HG02981 (cell line): ENCODE measurements at regions not wholly inside any gene's neighbourhood (a gene's known extent, or its start where the extent isn't known, plus 50 kb on each side); places are given as distances from the start of the nearest gene placed in this dataset.

Experiments used
- ATAC-seq: cut with Tn5 transposase; IDR thresholded peaks from one replicate; pipeline ENCODE4 v1.9.1; 2021; ENCODE audit warnings: mild to moderate bottlenecking, moderate library complexity; ENCODE audit not compliant: unreplicated experiment

GRCh38 chr10:27451054-27451453, 53.0 kb upstream of the RAB18 start:
- no peak for ATAC-seq

GRCh38 chr10:27450225-27450624, 53.9 kb upstream of the RAB18 start:
- ATAC-seq = no peak

GRCh38 chr10:27449571-27449970, 54.5 kb upstream of the RAB18 start:
- ATAC-seq = no peak

GRCh38 chr10:27448921-27449320, 55.2 kb upstream of the RAB18 start:
- no peak for ATAC-seq

GRCh38 chr10:27447540-27447939, 56.6 kb upstream of the RAB18 start:
- ATAC-seq = no peak

- no peak for ATAC-seq
Observed at GRCh38 chr10:27446091-27446918, 57.8 kb upstream of the RAB18 start.

GRCh38 chr10:27445070-27445469, 59.0 kb upstream of the RAB18 start:
- no peak for ATAC-seq

- no peak for ATAC-seq
Observed at GRCh38 chr10:27440478-27440877, 63.6 kb upstream of the RAB18 start.

- ATAC-seq = no peak
Observed at GRCh38 chr10:27440021-27440420, 64.1 kb upstream of the RAB18 start.

GRCh38 chr10:27439101-27439500, 65.0 kb upstream of the RAB18 start:
- no peak for ATAC-seq

GRCh38 chr10:27437775-27438174, 66.3 kb upstream of the RAB18 start:
- no peak for ATAC-seq

GRCh38 chr10:27436710-27437109, 67.4 kb upstream of the RAB18 start:
- no peak for ATAC-seq

GRCh38 chr10:27433976-27434375, 70.1 kb upstream of the RAB18 start:
- ATAC-seq = no peak

GRCh38 chr10:27426948-27427467, 77.1 kb upstream of the RAB18 start:
- no peak for ATAC-seq

- ATAC-seq = no peak
Observed at GRCh38 chr10:27413831-27414348, 90.2 kb upstream of the RAB18 start.

- no peak for ATAC-seq
Observed at GRCh38 chr10:27413387-27413786, 90.7 kb upstream of the RAB18 start.

GRCh38 chr10:27410153-27410552, 94.0 kb upstream of the RAB18 start:
- no peak for ATAC-seq

- ATAC-seq = no peak
Observed at GRCh38 chr10:27407271-27407670, 96.8 kb upstream of the RAB18 start.

GRCh38 chr10:27399871-27400270, 104.2 kb upstream of the RAB18 start:
- no peak for ATAC-seq

GRCh38 chr10:27393961-27394360, 110.1 kb upstream of the RAB18 start:
- no peak for ATAC-seq

- no peak for ATAC-seq
Observed at GRCh38 chr10:27392606-27393005, 111.5 kb upstream of the RAB18 start.

GRCh38 chr10:27391916-27392315, 112.2 kb upstream of the RAB18 start:
- no peak for ATAC-seq
